Esophagus squamous epithelium (tissue), 4 donors: ENCODE measurements at regions not wholly inside any gene's neighbourhood (a gene's known extent, or its start where the extent isn't known, plus 50 kb on each side); places are given as distances from the start of the nearest gene placed in this dataset.

ENCODE experiments used
- CTCF ChIP-seq, 6 experiments: fragments of 450-650 bp in 4 of 6; fragments of 200-600 bp in 2 of 6; sonication (generic) in 2 of 6; IDR thresholded peaks; one replicate each; pipeline ENCODE4 v1.5.1; 2016 to 2019; ENCODE audit warnings: antibody characterized with exemption in 6 of 6, mild to moderate bottlenecking in 4 of 6, moderate library complexity in 4 of 6
- POLR2A ChIP-seq, 4 donors: fragments of 450-650 bp; IDR thresholded peaks; one replicate each; pipeline ENCODE4 v1.6.1; 2017; ENCODE audit warnings: antibody characterized with exemption in 4 of 4, mild to moderate bottlenecking in 4 of 4, moderate library complexity in 3 of 4

GRCh38 chr1:182242641-182243040, 148.9 kb downstream of the GLUL start:
- TF ChIP-seq CTCF (IDR thresholded peaks at IDR 0.05) (no peak), POLR2A (IDR thresholded peaks at IDR 0.05) (no peak)
